Sciatic nerve (tissue), 2 donors: ENCODE measurements at regions not wholly inside any gene's neighbourhood (a gene's known extent, or its start where the extent isn't known, plus 50 kb on each side); places are given as distances from the start of the nearest gene placed in this dataset.

Experiments
- ATAC-seq: fragments of 200-7000 bp; cut with Tn5 transposase; one replicate; pipeline ENCODE4 v1.9.1; 2020; ENCODE audit warnings: mild to moderate bottlenecking, moderate library complexity
- DNase-seq: peaks from one replicate; pipeline ENCODE4 v3.0.0-alpha.2; 2020; ENCODE audit warnings: low spot score
- intact Hi-C: fragments of 100-400 bp; cut with DNase I; formaldehyde crosslinking; loops from one replicate; pipeline ENCODE4 v1.14.2; 2022
- donor health status: DM: no; HTN: no; CAD: no.
- donor health status: DM: no; HTN: no; CAD: no.

DNA sequence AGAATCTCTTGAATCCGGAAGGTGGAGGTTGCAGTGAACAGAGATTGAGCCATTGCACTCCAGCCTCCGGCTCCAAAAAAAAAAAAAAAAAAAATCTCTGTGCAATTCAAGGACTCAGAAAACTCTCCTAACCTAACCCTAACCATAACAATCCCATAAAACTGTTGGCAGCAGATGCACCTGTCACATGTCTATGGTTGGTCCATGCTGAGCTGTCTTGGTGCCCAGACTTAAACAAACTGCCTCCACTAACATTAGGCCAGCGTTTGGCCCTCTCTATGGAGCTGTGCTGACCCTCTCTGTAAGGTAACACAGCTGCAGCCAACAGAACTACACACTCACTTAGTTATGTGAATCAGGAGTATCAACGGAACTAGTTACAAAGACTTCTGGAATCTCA, 132.5 kb upstream of the PTER start:
- no peak for DNase-seq
- intact Hi-C loops, result no loop called here
- ATAC-seq, result no peak

DNA sequence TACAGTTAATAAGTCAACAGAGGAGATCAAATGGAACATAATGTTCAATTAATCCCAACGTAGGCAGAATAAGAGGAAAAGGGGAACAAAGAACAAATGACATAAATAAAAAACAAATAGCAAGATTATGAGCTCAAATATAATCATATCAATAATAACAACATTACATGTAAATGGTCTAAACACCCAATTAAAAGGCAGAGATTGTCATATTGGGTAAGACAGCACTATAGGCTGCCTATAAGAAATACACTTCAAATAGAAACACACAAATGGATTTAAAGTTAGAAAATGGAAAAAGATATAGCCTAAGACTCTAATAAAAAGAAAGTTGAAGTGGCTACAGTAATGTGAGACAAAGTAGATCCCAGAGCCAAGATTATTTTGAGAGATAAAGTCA, 126.4 kb upstream of the PTER start:
- DNase-seq, result no peak
- intact Hi-C loops, result no loop called here
- ATAC-seq, result no peak

DNA sequence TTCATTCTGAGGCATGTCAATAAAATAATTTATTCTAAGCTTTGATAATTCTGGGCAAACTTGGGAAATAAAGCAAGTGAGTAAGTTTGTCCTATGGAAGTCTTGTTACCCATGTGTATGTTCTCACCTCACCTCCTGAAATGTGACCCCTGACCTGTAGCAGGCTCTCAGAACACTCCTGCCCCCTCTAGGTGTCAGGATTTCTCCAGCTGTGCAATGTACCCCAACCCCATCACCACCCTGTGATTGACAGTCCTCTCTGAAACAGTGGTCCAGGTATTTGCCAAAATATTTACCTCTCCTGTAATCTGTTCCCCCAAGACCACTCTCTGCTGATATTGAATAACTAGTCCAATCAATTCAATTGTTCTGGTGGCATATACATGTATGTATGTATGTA, 122.6 kb upstream of the PTER start:
- ATAC-seq, result no peak

DNA sequence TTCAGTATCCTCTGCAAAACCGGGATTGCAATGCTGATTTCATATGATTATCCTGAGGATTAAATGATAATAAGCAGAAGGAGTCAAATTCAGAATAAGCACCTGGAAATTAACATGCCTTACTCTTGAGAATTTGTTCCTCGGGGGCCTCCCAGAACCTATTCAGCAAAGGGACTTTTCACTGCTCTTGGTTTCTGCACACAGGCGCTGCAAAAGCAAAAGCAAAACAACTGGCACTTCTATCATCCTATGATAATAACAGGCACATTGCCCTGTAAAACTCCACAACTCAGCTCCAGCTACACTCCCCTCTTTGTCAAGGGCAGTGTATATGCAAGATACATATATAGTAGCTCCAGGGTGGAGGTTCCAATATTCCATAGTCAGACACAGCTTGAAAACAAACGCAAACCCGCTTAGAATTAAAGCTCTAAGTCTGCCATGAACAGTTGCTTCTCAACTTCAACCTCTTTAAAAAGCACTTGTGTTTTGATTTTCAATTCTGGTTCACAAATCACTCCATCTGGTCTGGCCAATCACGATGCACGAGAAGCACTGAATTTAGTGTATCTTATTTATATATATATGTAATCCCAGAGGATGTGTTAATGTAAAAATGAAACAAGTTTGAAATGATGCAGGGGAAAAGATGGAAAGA, 119.9 kb upstream of the PTER start:
- intact Hi-C loops, result no loop called here
- DNase-seq (no peak), ATAC-seq (no peak)

More for the DNA sequence above, 122.6 kb upstream of the PTER start:
- DNase-seq, result no peak
- intact Hi-C loops, result no loop called here

DNA sequence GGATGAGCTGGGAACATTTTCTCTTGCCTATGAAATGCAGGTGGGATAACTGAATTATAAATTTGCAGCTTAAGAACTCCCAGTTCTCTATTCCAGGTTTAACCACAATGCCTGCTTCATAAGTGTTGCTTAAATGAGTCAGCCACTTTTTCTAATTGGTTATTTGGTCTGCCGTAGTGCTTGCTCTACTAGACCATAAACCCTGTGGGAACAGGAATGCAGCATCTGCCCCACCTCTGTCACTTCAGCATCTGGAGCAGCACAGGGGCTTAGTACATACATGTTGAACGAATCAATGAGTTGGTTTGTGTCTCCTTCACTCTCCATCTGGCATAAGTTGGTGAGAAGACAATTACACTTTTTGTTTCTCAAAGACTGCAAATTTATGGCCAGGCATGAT, 95.2 kb upstream of the PTER start:
- ATAC-seq (no peak), DNase-seq (no peak)
- intact Hi-C loops, result no loop called here

DNA sequence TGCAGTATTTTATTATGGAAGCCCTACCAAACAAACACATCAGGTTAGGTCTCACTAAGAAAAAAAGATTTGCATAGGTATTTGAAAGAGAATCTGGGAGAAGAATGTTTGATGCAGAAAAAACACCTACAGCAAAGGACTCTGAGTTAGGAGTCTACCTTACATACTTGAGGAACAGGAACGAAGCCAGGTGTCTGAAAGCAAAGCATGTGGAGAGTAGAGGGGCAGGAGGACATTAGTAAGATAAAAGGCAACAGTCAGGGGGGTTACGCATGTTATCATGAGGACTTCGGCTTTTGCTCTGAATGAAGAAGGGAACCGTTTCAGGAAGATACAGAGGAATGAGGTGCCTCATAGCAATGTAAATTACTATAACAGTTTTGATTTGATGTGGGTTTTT, 87.9 kb upstream of the PTER start:
- intact Hi-C loops, result no loop called here
- ATAC-seq, result no peak

DNA sequence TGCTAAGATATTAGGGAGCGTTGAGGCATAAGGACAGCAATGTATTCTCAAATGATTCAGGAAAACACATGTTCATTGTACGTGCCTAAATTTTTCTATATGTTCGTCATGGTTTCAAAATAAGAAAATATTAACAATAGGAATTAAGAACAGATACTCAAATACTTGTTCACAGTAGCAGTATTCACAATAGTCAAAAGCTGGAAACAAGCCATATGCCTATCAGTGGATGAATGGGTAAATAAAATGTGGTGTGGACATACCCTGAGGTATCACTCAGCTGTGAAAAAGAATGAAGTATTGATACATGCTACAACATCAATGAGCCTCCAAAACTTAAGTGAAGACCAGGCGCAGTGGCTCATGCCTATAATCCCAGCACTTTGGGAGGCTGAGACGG, 84.7 kb upstream of the PTER start:
- no peak for ATAC-seq
- intact Hi-C loops, result no loop called here
- DNase-seq, result no peak

More for the DNA sequence above, 87.9 kb upstream of the PTER start:
- DNase-seq, result no peak

DNA sequence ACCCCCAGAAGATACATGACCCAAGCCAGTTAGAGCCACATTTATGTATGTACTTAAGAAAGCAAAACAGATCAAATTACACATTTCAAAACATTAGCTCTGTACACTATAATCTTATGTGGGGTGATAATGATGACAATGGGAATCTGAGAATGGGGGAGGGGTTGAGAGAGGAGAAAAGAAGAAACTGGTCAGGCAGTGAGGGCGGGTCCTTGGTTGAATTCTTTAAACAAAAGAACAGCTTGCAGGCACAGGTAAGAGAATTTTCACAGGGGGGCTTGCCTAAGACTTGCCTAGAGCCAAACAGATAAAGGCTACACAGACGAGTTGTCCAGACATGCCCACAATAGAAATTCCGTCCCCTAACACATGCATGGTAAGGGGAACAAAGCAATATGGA, 76.8 kb upstream of the PTER start:
- intact Hi-C loops, result no loop called here
- no peak for DNase-seq
- ATAC-seq, result no peak

DNA sequence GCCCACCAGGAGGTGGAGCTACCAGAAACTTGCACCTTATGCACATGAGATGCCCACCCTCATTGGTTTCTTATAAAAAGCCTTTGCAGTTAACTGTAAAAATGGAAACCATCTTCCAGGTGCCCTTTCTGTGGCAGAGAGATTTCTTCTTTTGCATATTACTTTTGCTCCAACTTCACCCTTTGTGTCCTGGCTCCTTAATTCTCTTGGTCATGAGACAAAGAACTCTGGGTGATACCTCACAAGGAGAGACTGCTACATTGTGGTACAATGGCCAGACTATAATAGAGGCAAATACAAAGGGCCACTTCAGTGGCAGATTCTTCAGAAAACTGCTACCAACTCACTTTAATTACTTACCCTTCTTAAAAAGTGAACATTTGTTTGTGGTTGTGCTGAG, 76.4 kb upstream of the PTER start:
- DNase-seq (no peak), ATAC-seq (no peak)
- intact Hi-C loops, result no loop called here

DNA sequence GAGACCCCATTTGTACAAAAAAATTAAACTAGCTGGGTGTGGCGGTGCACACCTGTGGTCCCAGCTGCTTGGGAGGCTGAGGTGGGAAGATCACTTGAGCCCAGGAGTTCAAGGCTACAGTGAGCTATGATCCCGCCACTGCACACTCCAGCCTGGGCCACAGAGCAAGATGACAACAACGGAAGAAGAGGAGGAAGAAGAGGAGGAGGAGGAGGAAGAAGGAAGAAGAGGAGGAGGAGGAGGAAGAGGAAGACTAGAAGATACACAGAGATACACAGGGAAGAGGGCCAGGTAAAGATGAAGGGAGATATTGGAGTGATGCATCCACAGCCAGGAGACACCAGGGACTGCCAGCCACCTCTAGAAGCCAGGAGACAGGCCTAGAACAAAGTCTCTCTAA, 75.7 kb upstream of the PTER start:
- intact Hi-C loops, result no loop called here
- DNase-seq (no peak), ATAC-seq (no peak)

DNA sequence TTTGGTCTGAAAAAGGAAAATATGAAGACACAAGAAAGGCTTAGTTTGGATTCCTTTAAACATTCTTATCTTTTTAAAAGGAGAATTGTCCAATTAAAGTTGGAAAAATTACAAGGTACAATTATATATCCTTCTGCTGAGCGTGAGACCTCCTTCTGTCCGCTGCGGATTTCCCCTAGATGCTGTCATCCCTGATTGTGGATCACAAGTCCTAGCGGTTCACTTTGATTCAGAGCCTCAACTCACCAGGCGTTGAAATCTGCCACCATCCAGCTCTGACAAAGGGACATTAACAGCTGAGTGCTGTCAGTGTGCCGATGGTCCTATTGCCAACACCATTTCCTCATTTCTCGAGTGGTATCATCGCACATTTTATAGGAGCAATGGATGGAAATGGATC, 73.1 kb upstream of the PTER start:
- ATAC-seq (no peak), DNase-seq (no peak)
- intact Hi-C loops, result no loop called here

DNA sequence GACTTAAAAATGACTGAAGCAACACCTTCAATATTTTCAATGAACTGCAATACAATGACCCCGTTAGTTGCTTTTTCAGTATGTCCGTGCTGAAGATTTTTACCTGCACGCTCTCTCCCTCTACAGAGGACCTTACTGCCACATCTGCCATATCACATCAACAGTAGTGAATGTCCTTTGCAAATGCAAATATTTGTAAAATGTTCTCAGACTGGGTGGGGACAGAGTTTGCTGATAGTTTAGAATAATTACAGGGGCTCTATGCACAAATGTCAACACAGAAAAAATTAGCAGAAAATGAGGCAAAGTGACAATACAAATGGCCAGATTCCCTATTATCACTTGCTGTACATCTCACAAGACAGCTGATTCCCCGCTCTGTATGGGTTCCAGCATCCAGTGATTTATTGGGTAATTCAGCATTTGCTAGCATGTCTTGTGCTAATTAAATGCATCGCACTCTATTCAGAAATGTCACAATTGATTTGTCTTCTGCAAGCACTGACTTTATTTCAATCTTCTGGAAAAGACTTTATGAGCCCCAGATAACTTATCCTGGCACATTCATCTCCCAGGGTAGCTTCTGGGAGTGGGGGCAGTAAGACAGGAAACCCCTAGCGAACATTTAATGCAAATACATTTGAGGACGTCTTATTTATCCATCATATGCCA, 69.1 kb upstream of the PTER start:
- intact Hi-C loops, result no loop called here
- no peak for DNase-seq
- no peak for ATAC-seq

DNA sequence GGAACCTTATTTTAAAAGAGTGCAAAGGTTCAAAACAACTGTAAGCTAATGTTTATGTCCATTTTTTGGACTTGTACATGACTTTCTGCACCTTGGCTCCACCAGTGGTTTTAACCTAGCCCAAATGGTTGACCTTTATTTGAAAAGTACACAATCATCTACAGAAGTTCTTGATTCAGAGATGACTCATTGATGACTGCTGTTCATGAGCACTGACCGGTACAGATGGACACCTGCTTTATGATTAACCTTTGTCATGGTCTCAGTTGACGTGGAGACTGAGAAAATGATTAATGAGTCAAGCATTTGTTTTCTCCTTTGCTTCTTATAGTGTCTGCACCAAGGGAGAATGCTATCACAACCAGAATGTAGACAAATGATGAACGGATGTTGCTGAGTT, 55.7 kb upstream of the PTER start:
- intact Hi-C loops, result no loop called here
- DNase-seq, result no peak
- ATAC-seq, result no peak

DNA sequence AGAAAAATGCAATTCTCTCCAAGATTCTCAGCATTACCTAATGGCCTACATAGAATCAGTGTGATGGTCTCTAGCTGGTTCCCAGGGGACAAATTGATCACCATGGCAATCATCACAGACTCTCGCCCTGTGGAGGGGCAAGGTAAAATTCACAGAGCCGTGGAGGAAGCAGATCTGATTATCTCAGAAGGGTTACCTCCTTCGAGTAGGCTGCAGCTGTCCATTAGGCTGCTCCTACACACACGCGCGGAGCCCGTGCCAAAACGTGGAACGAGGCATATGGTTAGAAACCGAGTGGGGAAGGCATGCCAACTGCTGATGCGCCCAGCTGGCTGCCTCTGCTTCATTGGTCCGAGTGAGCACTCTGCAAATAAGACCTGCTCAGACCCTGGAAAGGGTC, 52.8 kb upstream of the PTER start:
- ATAC-seq (no peak), DNase-seq (no peak)
- intact Hi-C loops, result no loop called here

DNA sequence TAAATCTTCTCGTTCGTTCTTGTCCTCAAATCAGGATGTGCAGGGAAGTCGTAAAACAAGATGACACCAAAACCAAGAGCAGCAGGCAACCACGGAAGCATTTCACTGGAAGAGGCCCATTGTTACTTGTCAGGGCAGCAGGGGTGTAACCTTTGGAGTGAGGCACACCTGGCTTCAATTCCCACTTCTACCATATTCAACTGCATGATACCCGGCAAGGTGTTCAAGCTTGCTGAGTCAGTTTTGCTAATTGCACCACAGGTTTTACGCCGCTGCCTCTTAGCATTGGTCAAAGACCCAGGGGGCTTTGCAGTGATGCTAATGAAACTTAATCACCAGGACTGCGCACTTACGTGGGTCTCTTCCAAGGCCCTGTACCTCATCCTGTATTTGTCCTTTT, 50.0 kb upstream of the PTER start:
- intact Hi-C loops, result no loop called here
- DNase-seq (no peak), ATAC-seq (no peak)
